ENCODE measurements at regions not wholly inside any gene's neighbourhood (a gene's known extent, or its start where the extent isn't known, plus 50 kb on each side); places are given as distances from the start of the nearest gene placed in this dataset.

- TF ChIP-seq CHD7 (IDR thresholded peaks at IDR 0.05; ENCODE audit: insufficient replicate concordance, low read length) (no peak), POU5F1 (IDR thresholded peaks at IDR 0.05; ENCODE audit: low read depth, low read length) (no peak)
These were observed 252.9 kb downstream of the UACA start (continued) for GRCh38 chr15:70510433-70510832.

Data from H1 (cell line).